HG03045 (cell line): ENCODE measurements at regions not wholly inside any gene's neighbourhood (a gene's known extent, or its start where the extent isn't known, plus 50 kb on each side); places are given as distances from the start of the nearest gene placed in this dataset.
"Not testable (repeated sequence)": the region's sequence is repeated elsewhere in the genome, so short reads cannot be mapped to it uniquely, and the experiment has no call there.

Experiments used
- ATAC-seq: cut with Tn5 transposase; IDR thresholded peaks from one replicate; pipeline ENCODE4 v1.9.1; 2021; ENCODE audit warnings: mild to moderate bottlenecking, moderate library complexity; ENCODE audit not compliant: unreplicated experiment

- not testable (repeated sequence) for ATAC-seq
These were observed 49.9 kb upstream of the MSMB start for GRCh38 chr10:46095943-46096342.

GRCh38 chr10:46096446-46096845 lies 50.4 kb upstream of the MSMB start:
- no peak for ATAC-seq

GRCh38 chr10:46096909-46097575 lies 51.0 kb upstream of the MSMB start:
- ATAC-seq = no peak

GRCh38 chr10:46097576-46098317 lies 51.7 kb upstream of the MSMB start:
- ATAC-seq = no peak

- no peak for ATAC-seq
These were observed 52.3 kb upstream of the MSMB start for GRCh38 chr10:46098386-46098785.

GRCh38 chr10:46098925-46099324 lies 52.9 kb upstream of the MSMB start:
- ATAC-seq = not testable (repeated sequence)

- no peak for ATAC-seq
These were observed 58.1 kb upstream of the MSMB start for GRCh38 chr10:46104071-46104585.

GRCh38 chr10:46105416-46105815 lies 59.3 kb upstream of the MSMB start:
- ATAC-seq = not testable (repeated sequence)

- ATAC-seq = peak; percentile 30
These were observed 59.9 kb upstream of the MSMB start for GRCh38 chr10:46105856-46106409.

GRCh38 chr10:46106410-46107255 lies 60.6 kb upstream of the MSMB start:
- peak; percentile 89 for ATAC-seq

- ATAC-seq = not testable (repeated sequence)
These were observed 62.1 kb upstream of the MSMB start for GRCh38 chr10:46108158-46108499.

- not testable (repeated sequence) for ATAC-seq
These were observed 108.2 kb upstream of the MSMB start for GRCh38 chr10:46154271-46154670.

GRCh38 chr10:46154683-46155082 lies 108.6 kb upstream of the MSMB start:
- ATAC-seq = not testable (repeated sequence)

GRCh38 chr10:46156866-46157265 lies 110.8 kb upstream of the MSMB start:
- ATAC-seq = not testable (repeated sequence)

- no peak for ATAC-seq
These were observed 117.1 kb upstream of the ANTXRL start for GRCh38 chr10:46169736-46170135.

GRCh38 chr10:46170789-46171188 lies 116.0 kb upstream of the ANTXRL start:
- no peak for ATAC-seq

- ATAC-seq = no peak
These were observed 115.1 kb upstream of the ANTXRL start for GRCh38 chr10:46171661-46172060.

- no peak for ATAC-seq
These were observed 111.5 kb upstream of the ANTXRL start for GRCh38 chr10:46175296-46175695.

GRCh38 chr10:46175831-46176230 lies 111.0 kb upstream of the ANTXRL start:
- no peak for ATAC-seq

GRCh38 chr10:46187431-46187830 lies 99.4 kb upstream of the ANTXRL start:
- not testable (repeated sequence) for ATAC-seq

GRCh38 chr10:46197050-46197449 lies 89.7 kb upstream of the ANTXRL start:
- ATAC-seq = no peak
